Hippocampal formation (tissue), 2 donors: ENCODE measurements at regions not wholly inside any gene's neighbourhood (a gene's known extent, or its start where the extent isn't known, plus 50 kb on each side); places are given as distances from the start of the nearest gene placed in this dataset.
"Not testable (repeated sequence)": the region's sequence is repeated elsewhere in the genome, so short reads cannot be mapped to it uniquely, and the experiment has no call there.

Source experiments
- DNase-seq, 2 donors: peaks; one replicate each; lab custom pipeline; 2025; lab: John Stamatoyannopoulos, UW

- DNase-seq = not testable (repeated sequence)
Measured at GRCh38 chr17:45554479-45554878, 64.0 kb upstream of the PLEKHM1 start.

- DNase-seq = not testable (repeated sequence)
Measured at GRCh38 chr17:45558821-45559220, 68.3 kb upstream of the PLEKHM1 start.

GRCh38 chr17:45562868-45563267, 72.3 kb upstream of the PLEKHM1 start:
- DNase-seq = not testable (repeated sequence)

- not testable (repeated sequence) for DNase-seq
Measured at GRCh38 chr17:45563283-45563682, 72.8 kb upstream of the PLEKHM1 start.

GRCh38 chr17:45568275-45568674, 77.8 kb upstream of the PLEKHM1 start:
- not testable (repeated sequence) for DNase-seq

- not testable (repeated sequence) for DNase-seq
Measured at GRCh38 chr17:45573326-45573725, 82.8 kb upstream of the PLEKHM1 start.

GRCh38 chr17:45573924-45574770, 83.6 kb upstream of the PLEKHM1 start:
- DNase-seq = no peak

GRCh38 chr17:45575126-45575885, 84.8 kb upstream of the PLEKHM1 start:
- no peak for DNase-seq

- not testable (repeated sequence) for DNase-seq
Measured at GRCh38 chr17:45576527-45577307, 86.2 kb upstream of the PLEKHM1 start.

- no peak for DNase-seq
Measured at GRCh38 chr17:45577571-45578279, 87.2 kb upstream of the PLEKHM1 start.

- DNase-seq = no peak
Measured at GRCh38 chr17:45578516-45579455, 88.3 kb upstream of the PLEKHM1 start.

GRCh38 chr17:45579529-45580495, 89.3 kb upstream of the PLEKHM1 start:
- DNase-seq = no peak

- DNase-seq = no peak
Measured at GRCh38 chr17:45580924-45581323, 90.4 kb upstream of the PLEKHM1 start.

GRCh38 chr17:45581860-45582259, 91.3 kb upstream of the PLEKHM1 start:
- no peak for DNase-seq

- no peak for DNase-seq
Measured at GRCh38 chr17:45584092-45585036, 93.8 kb upstream of the PLEKHM1 start.

- DNase-seq = not testable (repeated sequence)
Measured at GRCh38 chr17:45585037-45585733, 94.7 kb upstream of the PLEKHM1 start.
